Panc1 (cell line): ENCODE measurements at regions not wholly inside any gene's neighbourhood (a gene's known extent, or its start where the extent isn't known, plus 50 kb on each side); places are given as distances from the start of the nearest gene placed in this dataset.

ENCODE experiments used
- ATAC-seq: fragments of 200-7000 bp; cut with Tn5 transposase; 2 replicates; pipeline ENCODE4 v1.9.1; 2020; ENCODE audit warnings: mild to moderate bottlenecking, moderate library complexity
- BruUV-seq: library from RNA; stranded (reverse); fragments of 400-500 nt; replicated peaks from 2 replicates; lab custom pipeline; 2021; lab: Mats Ljungman, UMichigan
- CTCF ChIA-PET: fragments of 300-600 bp; sonication (Branson Sonifier 250); formaldehyde crosslinking; loops from one replicate; lab custom pipeline; 2022; ENCODE audit warnings: antibody characterized with exemption; lab: Charles Lee
- POLR2A ChIA-PET: fragments of 300-600 bp; sonication (Branson Sonifier 250); formaldehyde crosslinking; loops from one replicate; lab custom pipeline; 2022; ENCODE audit warnings: antibody characterized with exemption; lab: Charles Lee
- DNase-seq: peaks from one replicate; pipeline ENCODE4 v3.0.0-alpha.2; 2010; ENCODE audit warnings: low read depth, low spot score
- H3K27ac ChIP-seq: 2 replicates; pipeline ENCODE4 v1.5.1; 2011; ENCODE audit warnings: mild to moderate bottlenecking, low read length, inconsistent platforms
- H3K27me3 ChIP-seq: fragments of 200-500 bp; sonication (Bioruptor generic); 2 replicates; pipeline ENCODE4 v1.6.0; 2014; ENCODE audit warnings: low read length, inconsistent platforms; ENCODE audit not compliant: control insufficient read depth, insufficient read depth
- H3K36me3 ChIP-seq: fragments of 200-500 bp; sonication (Bioruptor generic); 2 replicates; pipeline ENCODE4 v1.5.1; 2014; ENCODE audit warnings: inconsistent platforms, mild to moderate bottlenecking, low read length, moderate library complexity; ENCODE audit not compliant: control insufficient read depth, insufficient read depth
- H3K4me1 ChIP-seq: 2 replicates; pipeline ENCODE4 v1.5.1; 2011; ENCODE audit warnings: inconsistent platforms, mild to moderate bottlenecking, low read length, moderate library complexity; ENCODE audit not compliant: control insufficient read depth, insufficient read depth
- H3K4me3 ChIP-seq, 2 experiments: 2 replicates each; pipeline ENCODE4 v1.5.1; 2011 to 2012; ENCODE audit warnings: low read depth in 2 of 2, low read length in 2 of 2, mild to moderate bottlenecking in 2 of 2, inconsistent platforms in 1 of 2, moderate library complexity in 1 of 2
- H3K9me3 ChIP-seq: fragments of 200-500 bp; sonication (Bioruptor generic); 2 replicates; pipeline ENCODE4 v1.5.1; 2014; ENCODE audit warnings: low read depth, mild to moderate bottlenecking, inconsistent platforms, low read length, moderate library complexity; ENCODE audit not compliant: control insufficient read depth, insufficient read depth
- POLR2AphosphoS5 ChIP-seq: IDR thresholded peaks from 2 replicates; pipeline ENCODE4 v1.6.1; 2012; ENCODE audit warnings: mild to moderate bottlenecking, low read depth, low read length, moderate library complexity
- SIN3A ChIP-seq: IDR thresholded peaks from 2 replicates; pipeline ENCODE4 v1.6.1; 2012; ENCODE audit warnings: low read depth, mild to moderate bottlenecking, low read length, moderate library complexity, borderline replicate concordance; ENCODE audit not compliant: insufficient read depth
- TCF7L2 ChIP-seq: IDR thresholded peaks from 2 replicates; pipeline ENCODE4 v1.6.1; 2011; ENCODE audit warnings: mild to moderate bottlenecking, low read depth, low read length, inconsistent platforms
- in situ Hi-C: cut with HindIII; loops from 2 replicates; pipeline ENCODE4 v1.10.0; 2016; ENCODE audit warnings: low sequenced_read_pairs, low pct_unique_long_range_greater_than_20kb
- intact Hi-C: fragments of 100-400 bp; cut with micrococcal nuclease; formaldehyde crosslinking; loops from one replicate; pipeline ENCODE4 v1.10.0; 2022; ENCODE audit not compliant: unreplicated experiment
- TF ChIP-seq, protein P1 (sequence below), 2 experiments: IDR thresholded peaks; 2 replicates each; pipeline ENCODE4 v1.6.1; 2011 to 2012; ENCODE audit warnings: low read depth in 2 of 2, control low read depth in 1 of 2, low read length in 1 of 2, mild to moderate bottlenecking in 1 of 2, moderate library complexity in 1 of 2; ENCODE audit not compliant: insufficient read depth in 1 of 2
- TF ChIP-seq, protein P2 (sequence below): fragments of 450-650 bp; IDR thresholded peaks from 2 replicates; pipeline ENCODE4 v1.5.1; 2017; ENCODE audit warnings: mild to moderate bottlenecking

DNA sequence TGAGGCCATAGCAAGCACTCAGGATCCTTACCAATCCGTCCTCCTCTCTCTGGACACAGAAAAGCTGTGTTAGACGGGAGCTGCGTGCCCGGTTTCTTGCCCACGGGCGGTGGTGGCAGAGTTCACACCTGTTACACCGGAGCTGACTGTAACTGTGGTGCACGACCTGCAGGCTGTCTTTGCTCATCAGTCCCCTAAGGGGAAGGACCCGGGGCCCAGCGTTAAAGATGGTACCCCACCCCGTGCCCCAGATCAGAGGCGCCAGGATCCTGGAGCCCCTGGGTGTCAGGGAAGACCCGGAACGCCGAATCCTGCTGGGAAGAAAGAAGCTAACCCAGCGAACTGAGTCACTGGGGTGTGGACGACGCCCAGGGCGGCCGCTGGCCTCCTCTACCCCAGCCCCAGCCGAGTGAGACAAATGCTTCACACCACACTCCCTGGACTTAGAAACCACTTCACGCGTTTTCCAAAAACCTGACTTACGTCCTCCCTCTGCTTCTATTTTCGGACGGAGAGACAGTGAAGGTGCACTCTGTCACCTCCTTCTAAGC is 293.6 kb upstream of the SALL3 start:
- Histone ChIP-seq H3K9me3 (no peaks in the 10 kb centered on the region), H3K27me3 (peaks cover 28% of the 10 kb centered on the region), H3K4me1 (no peaks in the 10 kb centered on the region), H3K27ac (no peak overlapping the region), H3K4me3 (no peak overlapping the region), H3K36me3 (no peaks in the 10 kb centered on the region)
- CTCF ChIA-PET: no interaction called here
- in situ Hi-C loops: no loop called here
- no TSS peak for BruUV-seq
- POLR2A ChIA-PET: no interaction called here
- TF ChIP-seq TCF7L2 (no peak), POLR2AphosphoS5 (no peak), SIN3A (no peak)
- TF ChIP-seq, protein P1, sequence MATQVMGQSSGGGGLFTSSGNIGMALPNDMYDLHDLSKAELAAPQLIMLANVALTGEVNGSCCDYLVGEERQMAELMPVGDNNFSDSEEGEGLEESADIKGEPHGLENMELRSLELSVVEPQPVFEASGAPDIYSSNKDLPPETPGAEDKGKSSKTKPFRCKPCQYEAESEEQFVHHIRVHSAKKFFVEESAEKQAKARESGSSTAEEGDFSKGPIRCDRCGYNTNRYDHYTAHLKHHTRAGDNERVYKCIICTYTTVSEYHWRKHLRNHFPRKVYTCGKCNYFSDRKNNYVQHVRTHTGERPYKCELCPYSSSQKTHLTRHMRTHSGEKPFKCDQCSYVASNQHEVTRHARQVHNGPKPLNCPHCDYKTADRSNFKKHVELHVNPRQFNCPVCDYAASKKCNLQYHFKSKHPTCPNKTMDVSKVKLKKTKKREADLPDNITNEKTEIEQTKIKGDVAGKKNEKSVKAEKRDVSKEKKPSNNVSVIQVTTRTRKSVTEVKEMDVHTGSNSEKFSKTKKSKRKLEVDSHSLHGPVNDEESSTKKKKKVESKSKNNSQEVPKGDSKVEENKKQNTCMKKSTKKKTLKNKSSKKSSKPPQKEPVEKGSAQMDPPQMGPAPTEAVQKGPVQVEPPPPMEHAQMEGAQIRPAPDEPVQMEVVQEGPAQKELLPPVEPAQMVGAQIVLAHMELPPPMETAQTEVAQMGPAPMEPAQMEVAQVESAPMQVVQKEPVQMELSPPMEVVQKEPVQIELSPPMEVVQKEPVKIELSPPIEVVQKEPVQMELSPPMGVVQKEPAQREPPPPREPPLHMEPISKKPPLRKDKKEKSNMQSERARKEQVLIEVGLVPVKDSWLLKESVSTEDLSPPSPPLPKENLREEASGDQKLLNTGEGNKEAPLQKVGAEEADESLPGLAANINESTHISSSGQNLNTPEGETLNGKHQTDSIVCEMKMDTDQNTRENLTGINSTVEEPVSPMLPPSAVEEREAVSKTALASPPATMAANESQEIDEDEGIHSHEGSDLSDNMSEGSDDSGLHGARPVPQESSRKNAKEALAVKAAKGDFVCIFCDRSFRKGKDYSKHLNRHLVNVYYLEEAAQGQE (IDR thresholded peaks at IDR 0.05; ENCODE audit: insufficient read depth in 1 of 2, low read depth in 2 of 2, low read length in 1 of 2): no peak
- TF ChIP-seq, protein P2, sequence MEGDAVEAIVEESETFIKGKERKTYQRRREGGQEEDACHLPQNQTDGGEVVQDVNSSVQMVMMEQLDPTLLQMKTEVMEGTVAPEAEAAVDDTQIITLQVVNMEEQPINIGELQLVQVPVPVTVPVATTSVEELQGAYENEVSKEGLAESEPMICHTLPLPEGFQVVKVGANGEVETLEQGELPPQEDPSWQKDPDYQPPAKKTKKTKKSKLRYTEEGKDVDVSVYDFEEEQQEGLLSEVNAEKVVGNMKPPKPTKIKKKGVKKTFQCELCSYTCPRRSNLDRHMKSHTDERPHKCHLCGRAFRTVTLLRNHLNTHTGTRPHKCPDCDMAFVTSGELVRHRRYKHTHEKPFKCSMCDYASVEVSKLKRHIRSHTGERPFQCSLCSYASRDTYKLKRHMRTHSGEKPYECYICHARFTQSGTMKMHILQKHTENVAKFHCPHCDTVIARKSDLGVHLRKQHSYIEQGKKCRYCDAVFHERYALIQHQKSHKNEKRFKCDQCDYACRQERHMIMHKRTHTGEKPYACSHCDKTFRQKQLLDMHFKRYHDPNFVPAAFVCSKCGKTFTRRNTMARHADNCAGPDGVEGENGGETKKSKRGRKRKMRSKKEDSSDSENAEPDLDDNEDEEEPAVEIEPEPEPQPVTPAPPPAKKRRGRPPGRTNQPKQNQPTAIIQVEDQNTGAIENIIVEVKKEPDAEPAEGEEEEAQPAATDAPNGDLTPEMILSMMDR: no peak
- intact Hi-C loops: no loop called here
- DNase-seq (no peak), ATAC-seq (no peak)

DNA sequence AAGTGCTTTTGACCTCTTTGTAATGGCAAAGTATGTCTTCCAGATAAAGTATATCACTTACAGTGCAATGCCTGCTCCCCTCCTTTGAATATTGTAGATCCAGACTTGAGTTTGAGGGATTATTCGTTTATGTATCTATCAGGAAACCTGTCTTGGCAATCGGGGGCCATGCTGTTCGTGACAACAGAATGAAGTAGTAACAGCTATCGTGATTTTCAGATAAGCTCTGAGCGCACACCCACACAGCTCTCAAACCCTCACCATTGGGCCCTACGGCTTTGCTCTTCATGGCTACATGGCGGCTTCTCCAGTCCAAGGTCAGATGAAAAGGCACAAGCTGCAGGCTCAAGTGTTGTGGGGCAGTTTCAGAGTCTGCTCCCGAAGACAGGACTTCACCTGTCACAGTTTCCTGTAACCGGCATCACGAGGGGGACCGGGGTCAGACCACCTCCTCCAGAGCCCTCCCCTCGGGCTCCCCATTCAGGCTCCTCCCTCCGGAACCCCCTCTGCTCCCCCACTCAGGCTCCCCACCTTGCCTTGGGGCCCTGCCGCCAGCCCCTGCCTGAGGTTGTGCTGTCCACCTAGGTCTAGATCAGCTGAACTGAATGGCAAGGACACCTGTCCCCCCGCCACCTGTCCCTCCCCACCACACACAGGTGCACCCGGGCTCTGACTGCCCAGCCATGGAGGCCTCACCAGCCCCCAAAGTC is 292.5 kb upstream of the SALL3 start:
- BruUV-seq: no TSS peak
- ChIA-PET POLR2A (no interaction called here), CTCF (no interaction called here)
- Histone ChIP-seq H3K4me1 (no peaks in the 10 kb centered on the region), H3K9me3 (no peaks in the 10 kb centered on the region), H3K36me3 (no peaks in the 10 kb centered on the region), H3K27ac (no peak overlapping the region), H3K4me3 (no peak overlapping the region), H3K27me3 (peaks cover 37% of the 10 kb centered on the region)
- ATAC-seq: no peak
- DNase-seq: no peak
- intact Hi-C loops: no loop called here
- in situ Hi-C loops: no loop called here
- TF ChIP-seq, protein P2: no peak
- TF ChIP-seq POLR2AphosphoS5: no peak
- TF ChIP-seq, protein P1 (IDR thresholded peaks at IDR 0.05; ENCODE audit: insufficient read depth in 1 of 2, low read depth in 2 of 2, low read length in 1 of 2): no peak
- no peak for TF ChIP-seq SIN3A
- no peak for TF ChIP-seq TCF7L2
